RWPE1 (cell line): ENCODE measurements at regions not wholly inside any gene's neighbourhood (a gene's known extent, or its start where the extent isn't known, plus 50 kb on each side); places are given as distances from the start of the nearest gene placed in this dataset.

Source experiments
- CTCF ChIA-PET: fragments of 350-600 bp; sonication (Branson Sonifier 250); formaldehyde crosslinking; extraction: SDS; loops from one replicate; lab custom pipeline; 2021; lab: Yijun Ruan, JAX
- POLR2A ChIA-PET: fragments of 400-600 bp; formaldehyde crosslinking; extraction: SDS; loops from one replicate; lab custom pipeline; 2020; ENCODE audit warnings: antibody characterized with exemption; ENCODE audit not compliant: low non-redundant PET; lab: Yijun Ruan, JAX
- DNase-seq: peaks from one replicate; pipeline ENCODE4 v3.0.0; 2012; ENCODE audit warnings: low spot score
- H3K27ac ChIP-seq: fragments of 450-650 bp; 2 replicates; pipeline ENCODE4 v1.5.1; 2017
- CTCF ChIP-seq: fragments of 450-650 bp; conservative IDR thresholded peaks from 2 replicates; pipeline ENCODE4 v1.5.1; 2017; ENCODE audit warnings: low read depth, mild to moderate bottlenecking

- no peak for DNase-seq
- no peak for TF ChIP-seq CTCF
- POLR2A ChIA-PET = interaction anchor here (0.6 kb wide), 1 partner anchor 8 kb away, joined by 3 read pairs; no protein-coding TSS in a partner anchor
- H3K27ac ChIP-seq = no peak overlapping the region
- CTCF ChIA-PET = no interaction called here
Measured at GRCh38 chr6:167776906-167777627, 49.6 kb upstream of the AFDN start.
